ENCODE measurements at regions not wholly inside any gene's neighbourhood (a gene's known extent, or its start where the extent isn't known, plus 50 kb on each side); places are given as distances from the start of the nearest gene placed in this dataset.

DNA sequence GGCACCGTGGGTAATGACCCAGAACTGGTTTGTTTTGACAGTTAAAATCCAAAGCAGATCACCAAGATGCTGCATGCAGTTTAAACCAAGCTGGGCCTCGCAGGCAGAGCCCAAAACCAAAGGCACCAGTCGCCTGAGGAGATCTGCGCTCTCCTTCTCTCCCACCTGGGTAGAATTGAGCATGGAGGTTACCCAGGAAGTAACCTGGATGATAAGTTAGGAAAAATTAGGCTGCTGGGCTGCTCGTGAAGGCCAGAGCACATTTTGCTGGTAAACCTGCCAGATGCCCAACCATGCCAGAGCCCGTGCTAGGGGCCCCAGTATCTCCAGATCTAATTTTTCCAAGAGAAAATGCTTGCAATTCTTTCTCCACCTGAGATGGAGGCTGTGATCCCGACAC lies 388.3 kb upstream of the MGMT start:
- no peaks in the 10 kb centered on the region for H3K27me3 ChIP-seq (ENCODE audit: control insufficient read depth in 3 of 3, insufficient read depth in 3 of 3, low read depth in 1 of 3, low read length in 3 of 3)
- no peak overlapping the region for H4K91ac ChIP-seq (ENCODE audit: low read depth, low read length, poor library complexity)
- H3K18ac ChIP-seq (ENCODE audit: low read length) = no peak overlapping the region
- no peaks in the 10 kb centered on the region for H3K36me3 ChIP-seq (replicated peaks in 1 of 2; ENCODE audit: control insufficient read depth in 2 of 2, insufficient read depth in 2 of 2, low read length in 2 of 2)
- no peak overlapping the region for H2BK12ac ChIP-seq (ENCODE audit: low read length)
- H2BK5ac ChIP-seq (ENCODE audit: low read length) = no peak overlapping the region
- no peak overlapping the region for H3K4me3 ChIP-seq (ENCODE audit: low read length in 2 of 2)
- H3K23ac ChIP-seq (ENCODE audit: low read depth, low read length, poor library complexity) = no peak overlapping the region
- H2BK15ac ChIP-seq (ENCODE audit: low read length) = no peak overlapping the region
- no peak overlapping the region for H3K27ac ChIP-seq (replicated peaks; ENCODE audit: low read length)
- H2BK120ac ChIP-seq (ENCODE audit: low read depth, low read length) = no peak overlapping the region
- H3K4me1 ChIP-seq (ENCODE audit: control insufficient read depth in 2 of 2, insufficient read depth in 1 of 2, low read depth in 1 of 2, low read length in 2 of 2) = no peaks in the 10 kb centered on the region
- H3K14ac ChIP-seq (ENCODE audit: low read length) = no peak overlapping the region
- H2AFZ ChIP-seq (ENCODE audit: low read length) = no peak overlapping the region
- H3K79me1 ChIP-seq (ENCODE audit: low read depth, low read length) = no peaks in the 10 kb centered on the region
- WGBS, 2 donors (ENCODE audit: extremely low coverage in 2 of 2, insufficient read length in 2 of 2, insufficient replicate concordance in 1 of 2) = no CpG with 5 or more reads among the region's 7 CpGs
- no peaks in the 10 kb centered on the region for H3K9me3 ChIP-seq (replicated peaks in 1 of 2; ENCODE audit: control insufficient read depth in 2 of 2, insufficient read depth in 1 of 2, low read depth in 1 of 2, low read length in 2 of 2)
- no peak overlapping the region for H2AK5ac ChIP-seq (ENCODE audit: low read depth, low read length)
- no peak overlapping the region for H3K4ac ChIP-seq (ENCODE audit: low read length)
- H4K8ac ChIP-seq (ENCODE audit: low read depth, low read length) = no peak overlapping the region
- no peak for DNase-seq (ENCODE audit: low spot score)
- no peak overlapping the region for H3K4me2 ChIP-seq (ENCODE audit: insufficient read depth, low read length, poor library complexity, severe bottlenecking)
- H3K9ac ChIP-seq (ENCODE audit: low read depth, low read length, poor library complexity) = no peak overlapping the region

DNA sequence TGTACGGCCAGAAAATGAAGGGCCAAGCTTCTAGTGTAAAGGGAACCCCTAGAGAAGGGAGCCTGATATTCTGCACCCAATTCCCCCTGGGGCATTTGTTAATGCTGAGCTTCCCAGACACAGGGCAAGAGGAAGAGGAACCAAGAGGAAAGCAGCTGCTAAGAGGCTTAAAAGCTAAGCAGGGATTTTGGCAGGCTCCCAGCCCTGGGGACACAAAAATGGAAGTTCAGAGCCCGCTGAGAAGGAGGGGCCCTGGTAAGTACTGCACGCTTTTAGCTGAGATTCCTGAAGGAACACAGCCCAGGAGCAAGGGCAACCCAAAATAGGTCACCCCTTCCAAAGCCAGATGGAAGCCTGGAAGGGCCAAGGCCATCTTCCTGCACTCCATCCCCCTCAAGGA lies 387.3 kb upstream of the MGMT start:
- Histone ChIP-seq H3K4me2 (ENCODE audit: insufficient read depth, low read length, poor library complexity, severe bottlenecking) (no peak overlapping the region), H4K8ac (ENCODE audit: low read depth, low read length) (no peak overlapping the region), H3K4me1 (ENCODE audit: control insufficient read depth in 2 of 2, insufficient read depth in 1 of 2, low read depth in 1 of 2, low read length in 2 of 2) (no peaks in the 10 kb centered on the region), H3K18ac (ENCODE audit: low read length) (no peak overlapping the region), H2BK15ac (ENCODE audit: low read length) (no peak overlapping the region), H2AK5ac (ENCODE audit: low read depth, low read length) (no peak overlapping the region), H2BK12ac (ENCODE audit: low read length) (no peak overlapping the region), H3K4me3 (ENCODE audit: low read length in 2 of 2) (no peak overlapping the region), H3K27me3 (ENCODE audit: control insufficient read depth in 3 of 3, insufficient read depth in 3 of 3, low read depth in 1 of 3, low read length in 3 of 3) (no peaks in the 10 kb centered on the region), H4K91ac (ENCODE audit: low read depth, low read length, poor library complexity) (no peak overlapping the region), H3K23ac (ENCODE audit: low read depth, low read length, poor library complexity) (no peak overlapping the region), H3K9me3 (replicated peaks in 1 of 2; ENCODE audit: control insufficient read depth in 2 of 2, insufficient read depth in 1 of 2, low read depth in 1 of 2, low read length in 2 of 2) (no peaks in the 10 kb centered on the region), H2BK5ac (ENCODE audit: low read length) (no peak overlapping the region), H3K9ac (ENCODE audit: low read depth, low read length, poor library complexity) (no peak overlapping the region), H2BK120ac (ENCODE audit: low read depth, low read length) (no peak overlapping the region), H3K27ac (replicated peaks; ENCODE audit: low read length) (no peak overlapping the region), H3K79me1 (ENCODE audit: low read depth, low read length) (no peaks in the 10 kb centered on the region), H2AFZ (ENCODE audit: low read length) (no peak overlapping the region), H3K36me3 (replicated peaks in 1 of 2; ENCODE audit: control insufficient read depth in 2 of 2, insufficient read depth in 2 of 2, low read length in 2 of 2) (no peaks in the 10 kb centered on the region), H3K14ac (ENCODE audit: low read length) (no peak overlapping the region), H3K4ac (ENCODE audit: low read length) (no peak overlapping the region)
- no peak for DNase-seq (ENCODE audit: low spot score)
- no CpG with 5 or more reads among the region's 3 CpGs for WGBS, 2 donors (ENCODE audit: extremely low coverage in 2 of 2, insufficient read length in 2 of 2, insufficient replicate concordance in 1 of 2)

DNA sequence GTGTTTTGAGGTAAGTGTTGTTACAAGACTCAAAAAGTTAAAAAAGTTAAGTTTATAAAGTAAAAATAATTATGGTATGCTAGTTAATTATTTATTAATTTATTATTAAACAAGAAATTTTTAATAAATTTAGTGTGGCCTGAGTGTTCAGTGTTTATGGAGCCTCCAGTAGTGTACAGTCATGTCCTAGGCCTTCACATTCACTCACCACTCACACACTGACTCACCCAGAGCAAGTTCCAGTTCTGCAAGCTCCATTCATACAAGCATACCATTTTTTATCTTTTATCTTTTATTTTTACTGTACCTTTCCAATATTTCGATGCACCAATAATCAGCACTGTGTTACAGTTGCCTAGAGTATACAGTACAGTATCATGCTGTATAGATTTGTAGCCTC lies 381.2 kb upstream of the MGMT start:
- Histone ChIP-seq H2BK120ac (ENCODE audit: low read depth, low read length) (no peak overlapping the region), H2BK12ac (ENCODE audit: low read length) (no peak overlapping the region), H2AK5ac (ENCODE audit: low read depth, low read length) (no peak overlapping the region), H3K79me1 (ENCODE audit: low read depth, low read length) (no peaks in the 10 kb centered on the region), H3K23ac (ENCODE audit: low read depth, low read length, poor library complexity) (no peak overlapping the region), H2AFZ (ENCODE audit: low read length) (no peak overlapping the region), H3K14ac (ENCODE audit: low read length) (no peak overlapping the region), H2BK15ac (ENCODE audit: low read length) (no peak overlapping the region), H3K4me1 (ENCODE audit: control insufficient read depth in 2 of 2, insufficient read depth in 1 of 2, low read depth in 1 of 2, low read length in 2 of 2) (peaks cover 0 to 3% of the 10 kb centered on the region in 2 donors), H3K36me3 (replicated peaks in 1 of 2; ENCODE audit: control insufficient read depth in 2 of 2, insufficient read depth in 2 of 2, low read length in 2 of 2) (no peaks in the 10 kb centered on the region), H3K9ac (ENCODE audit: low read depth, low read length, poor library complexity) (no peak overlapping the region), H3K4ac (ENCODE audit: low read length) (no peak overlapping the region), H3K9me3 (replicated peaks in 1 of 2; ENCODE audit: control insufficient read depth in 2 of 2, insufficient read depth in 1 of 2, low read depth in 1 of 2, low read length in 2 of 2) (no peaks in the 10 kb centered on the region), H3K4me2 (ENCODE audit: insufficient read depth, low read length, poor library complexity, severe bottlenecking) (no peak overlapping the region), H3K4me3 (ENCODE audit: low read length in 2 of 2) (no peak overlapping the region), H3K27me3 (ENCODE audit: control insufficient read depth in 3 of 3, insufficient read depth in 3 of 3, low read depth in 1 of 3, low read length in 3 of 3) (no peaks in the 10 kb centered on the region), H3K27ac (replicated peaks; ENCODE audit: low read length) (no peak overlapping the region), H3K18ac (ENCODE audit: low read length) (no peak overlapping the region), H2BK5ac (ENCODE audit: low read length) (no peak overlapping the region), H4K8ac (ENCODE audit: low read depth, low read length) (no peak overlapping the region), H4K91ac (ENCODE audit: low read depth, low read length, poor library complexity) (no peak overlapping the region)
- WGBS, 2 donors (ENCODE audit: extremely low coverage in 2 of 2, insufficient read length in 2 of 2, insufficient replicate concordance in 1 of 2) = no CpG with 5 or more reads among the region's 1 CpG
- DNase-seq (ENCODE audit: low spot score) = no peak

DNA sequence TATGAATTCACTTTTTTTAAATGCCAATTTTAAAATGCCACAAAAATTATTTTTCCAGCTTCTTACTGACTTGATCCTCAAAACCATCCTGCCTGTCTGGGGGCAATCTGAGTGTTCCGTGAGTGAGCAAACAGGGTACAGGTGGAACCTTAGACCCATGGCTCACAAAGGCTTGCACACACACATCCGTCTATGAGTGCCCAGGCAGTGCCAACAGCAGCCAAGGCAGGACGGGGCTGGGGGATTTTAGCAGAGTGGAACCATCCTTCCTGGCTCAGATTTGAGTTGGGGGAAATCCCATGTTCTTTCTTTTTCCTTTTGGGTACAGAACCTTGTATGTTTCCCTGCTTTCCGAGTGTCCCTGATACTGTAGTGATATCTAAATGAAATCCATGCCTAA lies 377.7 kb upstream of the MGMT start:
- no peak overlapping the region for H3K4me3 ChIP-seq (ENCODE audit: low read length in 2 of 2)
- H3K9me3 ChIP-seq (replicated peaks in 1 of 2; ENCODE audit: control insufficient read depth in 2 of 2, insufficient read depth in 1 of 2, low read depth in 1 of 2, low read length in 2 of 2) = no peaks in the 10 kb centered on the region
- no peak overlapping the region for H2BK120ac ChIP-seq (ENCODE audit: low read depth, low read length)

More for the DNA sequence above, 377.7 kb upstream of the MGMT start:
- Histone ChIP-seq H4K8ac (ENCODE audit: low read depth, low read length) (no peak overlapping the region), H2AFZ (ENCODE audit: low read length) (no peak overlapping the region), H3K23ac (ENCODE audit: low read depth, low read length, poor library complexity) (no peak overlapping the region), H3K18ac (ENCODE audit: low read length) (peak overlapping the region; percentile 29), H3K79me1 (ENCODE audit: low read depth, low read length) (no peaks in the 10 kb centered on the region), H3K27me3 (ENCODE audit: control insufficient read depth in 3 of 3, insufficient read depth in 3 of 3, low read depth in 1 of 3, low read length in 3 of 3) (no peaks in the 10 kb centered on the region), H3K4me2 (ENCODE audit: insufficient read depth, low read length, poor library complexity, severe bottlenecking) (no peak overlapping the region), H3K4ac (ENCODE audit: low read length) (no peak overlapping the region), H3K4me1 (ENCODE audit: control insufficient read depth in 2 of 2, insufficient read depth in 1 of 2, low read depth in 1 of 2, low read length in 2 of 2) (peaks cover 0 to 6% of the 10 kb centered on the region in 2 donors), H3K9ac (ENCODE audit: low read depth, low read length, poor library complexity) (no peak overlapping the region), H2BK12ac (ENCODE audit: low read length) (no peak overlapping the region), H2BK15ac (ENCODE audit: low read length) (no peak overlapping the region), H4K91ac (ENCODE audit: low read depth, low read length, poor library complexity) (peak overlapping the region; percentile 92), H3K27ac (replicated peaks; ENCODE audit: low read length) (no peak overlapping the region), H3K14ac (ENCODE audit: low read length) (no peak overlapping the region), H3K36me3 (replicated peaks in 1 of 2; ENCODE audit: control insufficient read depth in 2 of 2, insufficient read depth in 2 of 2, low read length in 2 of 2) (no peaks in the 10 kb centered on the region), H2AK5ac (ENCODE audit: low read depth, low read length) (no peak overlapping the region), H2BK5ac (ENCODE audit: low read length) (no peak overlapping the region)
- no peak for DNase-seq (ENCODE audit: low spot score)
- no CpG with 5 or more reads among the region's 4 CpGs for WGBS, 2 donors (ENCODE audit: extremely low coverage in 2 of 2, insufficient read length in 2 of 2, insufficient replicate concordance in 1 of 2)

All from neuronal stem cell (in vitro differentiated cells).